Esophagus muscularis mucosa (tissue), 4 donors: ENCODE measurements at regions not wholly inside any gene's neighbourhood (a gene's known extent, or its start where the extent isn't known, plus 50 kb on each side); places are given as distances from the start of the nearest gene placed in this dataset.

Source experiments
- CTCF ChIP-seq, 3 experiments: fragments of 200-600 bp in 2 of 3; fragments of 450-650 bp in 1 of 3; sonication (generic) in 2 of 3; IDR thresholded peaks; one replicate each; pipeline ENCODE4 v1.5.1; 2017 to 2019; ENCODE audit warnings: antibody characterized with exemption in 3 of 3, mild to moderate bottlenecking in 2 of 3, moderate library complexity in 1 of 3
- EP300 ChIP-seq: sonication (generic); formaldehyde crosslinking; IDR thresholded peaks from one replicate; pipeline ENCODE4 v1.6.1; 2017; ENCODE audit warnings: antibody characterized with exemption
- POLR2A ChIP-seq: fragments of 450-650 bp; IDR thresholded peaks from one replicate; pipeline ENCODE4 v1.6.1; 2017; ENCODE audit warnings: antibody characterized with exemption, moderate library complexity, mild to moderate bottlenecking, low read depth
- POLR2AphosphoS5 ChIP-seq, 2 donors: sonication (generic); formaldehyde crosslinking; IDR thresholded peaks; one replicate each; pipeline ENCODE4 v1.6.1; 2017; ENCODE audit warnings: antibody characterized with exemption in 2 of 2

- TF ChIP-seq CTCF (IDR thresholded peaks at IDR 0.05) (no peak), POLR2AphosphoS5 (IDR thresholded peaks at IDR 0.05) (no peak), EP300 (no peak), POLR2A (no peak)
These were observed 1785.1 kb downstream of the MAT2B start for GRCh38 chr5:165290535-165290934.
